Heart right ventricle (tissue), 16 donors: ENCODE measurements at regions not wholly inside any gene's neighbourhood (a gene's known extent, or its start where the extent isn't known, plus 50 kb on each side); places are given as distances from the start of the nearest gene placed in this dataset.

ENCODE experiments used
- ATAC-seq, 8 donors: fragments of 200-7000 bp; cut with Tn5 transposase; one replicate each; pipeline ENCODE4 v1.9.1; 2020; ENCODE audit warnings: mild to moderate bottlenecking in 8 of 8, moderate library complexity in 8 of 8, moderate number of reproducible peaks in 1 of 8
- DNase-seq, 2 donors: peaks; one replicate each; pipeline ENCODE4 v3.0.0-alpha.2; 2020
- H3K27ac ChIP-seq, 10 donors: fragments of 200-600 bp; sonication (generic) in 2 of 10; one replicate each; pipeline versions ENCODE4 v1.5.0 to v1.8.0; 2020 to 2022; ENCODE audit warnings: mild to moderate bottlenecking in 3 of 10
- H3K27me3 ChIP-seq, 7 donors: fragments of 200-600 bp; one replicate each; pipeline ENCODE4 v1.8.0; 2021 to 2022; ENCODE audit warnings: mild to moderate bottlenecking in 2 of 7
- H3K36me3 ChIP-seq, 9 donors: fragments of 200-600 bp; sonication (generic) in 1 of 9; one replicate each; pipeline versions ENCODE4 v1.5.0 to v1.8.0; 2020 to 2022; ENCODE audit warnings: mild to moderate bottlenecking in 2 of 9
- H3K4me1 ChIP-seq, 9 donors: fragments of 200-600 bp; sonication (generic) in 1 of 9; one replicate each; pipeline versions ENCODE4 v1.5.0 to v1.8.0; 2020 to 2022; ENCODE audit warnings: mild to moderate bottlenecking in 4 of 9
- H3K4me3 ChIP-seq, 10 donors: fragments of 200-600 bp; sonication (generic) in 2 of 10; one replicate each; pipeline versions ENCODE4 v1.5.0 to v1.8.0; 2020 to 2022; ENCODE audit warnings: mild to moderate bottlenecking in 7 of 10, moderate library complexity in 2 of 10
- H3K9me3 ChIP-seq, 11 donors: fragments of 200-600 bp in 10 of 11; sonication (generic) in 2 of 11; one replicate each; pipeline versions ENCODE4 v1.5.0 to v1.8.0; 2013 to 2022; ENCODE audit warnings: mild to moderate bottlenecking in 2 of 11, control low read depth in 1 of 11, moderate library complexity in 1 of 11
- CTCF ChIP-seq, 9 donors: fragments of 200-600 bp; sonication (generic) in 2 of 9; IDR thresholded peaks; one replicate each; pipeline versions ENCODE4 v1.5.0 to v1.8.0; 2021 to 2022; ENCODE audit warnings: antibody characterized with exemption in 9 of 9, mild to moderate bottlenecking in 5 of 9, moderate library complexity in 1 of 9
- WGBS, 2 donors: extraction: QIAGEN DNeasy Blood & Tissue Kit; methylation state at CpG; one replicate each; pipeline ENCODE4 v1.1.7; 2013; ENCODE audit warnings: inconsistent platforms in 1 of 2; 5-methylcytosine and 5-hydroxymethylcytosine counted together
- intact Hi-C, 10 donors: fragments of 100-400 bp; cut with DNase I; formaldehyde crosslinking; loops; one replicate each; pipeline versions ENCODE4 v1.11.1 to v1.14.2; 2022
- donor health status: Arrhythmogenic right ventricular cardiomyopathy.
- donor health status: ischemic (EF 13 %, LVEDD 7.1; RV severe dilation, severe dysfunction).
- donor health status: healthy with polysubstance abuse.
- donor health status: DM: no; HTN: yes; CAD: no.
- donor health status: DM: no; HTN: no; CAD: no.
- donor health status: ischemic (EF 25% LVEDD 6.9; RV normal size, moderate dysfunction).
- donor health status: ischemic (EF 25% LVEDD 5.7; RV mildly dilated, moderate dysfunction).
- donor health status: healthy.
- donor health status: DM: yes; HTN: yes; CAD: no.
- donor health status: Ischemic cardiomyopathy.
- donor health status: ischemic (EF 35%, LVEDD 5.7; RV mildly dilated, moderate dysfunction).
- donor health status: nonischemic (EF 11% LVEDD 7.7; RV severe dilation, severe dysfunction).
- donor health status: DM: yes; HTN: yes; CAD: no.
- donor health status: PGD.
- donor health status: ischemic (EF 29% LVEDD 5.4; RV normal size, mild dysfunction).
- donor health status: nonischemic (EF 23%, LVEDD 6.1; RV moderate dilation, normal function).

GRCh38 chr1:95815511-95815910, 581.5 kb downstream of the RWDD3 start:
- Histone ChIP-seq H3K4me3 (no peak overlapping the region), H3K27me3 (no peaks in the 10 kb centered on the region), H3K27ac (no peak overlapping the region), H3K4me1 (no peaks in the 10 kb centered on the region), H3K36me3 (no peaks in the 10 kb centered on the region), H3K9me3 (peaks cover 0 to 8% (median 0%) of the 10 kb centered on the region in 11 donors)
- DNase-seq (no peak), ATAC-seq (no peak)
- intact Hi-C loops = no loop called here
- no peak for TF ChIP-seq CTCF (IDR thresholded peaks at IDR 0.05)
- WGBS, 2 donors = 35 to 63% methylated on average over 2 of the region's 2 CpGs

- Histone ChIP-seq H3K4me1 (no peaks in the 10 kb centered on the region), H3K36me3 (no peaks in the 10 kb centered on the region), H3K27ac (no peak overlapping the region), H3K4me3 (no peak overlapping the region), H3K9me3 (peaks cover 0 to 5% (median 0%) of the 10 kb centered on the region in 11 donors), H3K27me3 (no peaks in the 10 kb centered on the region)
- intact Hi-C loops = no loop called here
- no peak for ATAC-seq
- no peak for TF ChIP-seq CTCF (IDR thresholded peaks at IDR 0.05)
- DNase-seq = no peak
- 91 to 94% methylated on average over 1 of the region's 1 CpG for WGBS, 2 donors
Observed at GRCh38 chr1:95829556-95829955, 595.5 kb downstream of the RWDD3 start.

- no peaks in the 10 kb centered on the region for H3K27me3 ChIP-seq
- intact Hi-C loops = no loop called here
- 51 to 54% methylated on average over 2 of the region's 2 CpGs for WGBS, 2 donors
- no peaks in the 10 kb centered on the region for H3K4me1 ChIP-seq
- ATAC-seq (peak in 2 of 8 donors; percentile 42 to 55), DNase-seq (no peak)
- no peak overlapping the region for H3K4me3 ChIP-seq
- H3K27ac ChIP-seq = no peak overlapping the region
- no peak for TF ChIP-seq CTCF (IDR thresholded peaks at IDR 0.05)
- no peaks in the 10 kb centered on the region for H3K36me3 ChIP-seq
- peaks cover 0 to 28% (median 12%) of the 10 kb centered on the region in 11 donors for H3K9me3 ChIP-seq
Observed at GRCh38 chr1:95832370-95832769, 598.4 kb downstream of the RWDD3 start.

GRCh38 chr1:95849439-95849838, 615.4 kb downstream of the RWDD3 start:
- Histone ChIP-seq H3K36me3 (no peaks in the 10 kb centered on the region), H3K27ac (no peak overlapping the region), H3K27me3 (no peaks in the 10 kb centered on the region), H3K4me3 (no peak overlapping the region), H3K4me1 (no peaks in the 10 kb centered on the region), H3K9me3 (peaks cover 0 to 4% (median 0%) of the 10 kb centered on the region in 11 donors)
- DNase-seq = no peak
- TF ChIP-seq CTCF (IDR thresholded peaks at IDR 0.05) = no peak
- intact Hi-C loops = no loop called here
- WGBS, 2 donors = 86 to 93% methylated on average over 2 of the region's 2 CpGs
- ATAC-seq = no peak
